WTC11 (cell line): ENCODE measurements at regions not wholly inside any gene's neighbourhood (a gene's known extent, or its start where the extent isn't known, plus 50 kb on each side); places are given as distances from the start of the nearest gene placed in this dataset.

Experiments
- CREB1 ChIP-seq: sonication (generic); formaldehyde crosslinking; IDR thresholded peaks from 2 replicates; pipeline ENCODE4 v1.8.0; 2023; ENCODE audit warnings: mild to moderate bottlenecking, missing genetic modification reagents
- CREM ChIP-seq: sonication (generic); formaldehyde crosslinking; IDR thresholded peaks from 2 replicates; pipeline ENCODE4 v1.8.1; 2022; ENCODE audit warnings: mild to moderate bottlenecking, missing genetic modification reagents, moderate library complexity
- ESRRA ChIP-seq: sonication (generic); formaldehyde crosslinking; IDR thresholded peaks from 2 replicates; pipeline ENCODE4 v1.8.1; 2022; ENCODE audit warnings: mild to moderate bottlenecking, missing genetic modification reagents, borderline replicate concordance
- FOXP1 ChIP-seq: sonication (generic); formaldehyde crosslinking; IDR thresholded peaks from 2 replicates; pipeline ENCODE4 v1.8.0; 2022; ENCODE audit warnings: missing genetic modification reagents, mild to moderate bottlenecking, moderate library complexity, borderline replicate concordance
- IRF2 ChIP-seq: sonication (generic); formaldehyde crosslinking; IDR thresholded peaks from 2 replicates; pipeline ENCODE4 v1.8.0; 2022; ENCODE audit warnings: low read depth, missing genetic modification reagents, borderline replicate concordance
- ZNF138 ChIP-seq: sonication (generic); formaldehyde crosslinking; conservative IDR thresholded peaks from 2 replicates; pipeline ENCODE4 v1.8.1; 2022; ENCODE audit warnings: mild to moderate bottlenecking, moderate library complexity, missing genetic modification reagents
- TF ChIP-seq, protein P1 (sequence below): fragments of 200-600 bp; IDR thresholded peaks from 2 replicates; pipeline ENCODE4 v1.8.0; 2022; ENCODE audit warnings: antibody characterized with exemption
- TF ChIP-seq, protein P2 (sequence below): sonication (generic); formaldehyde crosslinking; IDR thresholded peaks from 2 replicates; pipeline ENCODE4 v1.8.1; 2022; ENCODE audit warnings: mild to moderate bottlenecking, missing genetic modification reagents, moderate library complexity, borderline replicate concordance
- TF ChIP-seq, protein P3 (sequence below): sonication (generic); formaldehyde crosslinking; IDR thresholded peaks from 2 replicates; pipeline ENCODE4 v1.8.0; 2023; ENCODE audit warnings: mild to moderate bottlenecking, missing genetic modification reagents

DNA sequence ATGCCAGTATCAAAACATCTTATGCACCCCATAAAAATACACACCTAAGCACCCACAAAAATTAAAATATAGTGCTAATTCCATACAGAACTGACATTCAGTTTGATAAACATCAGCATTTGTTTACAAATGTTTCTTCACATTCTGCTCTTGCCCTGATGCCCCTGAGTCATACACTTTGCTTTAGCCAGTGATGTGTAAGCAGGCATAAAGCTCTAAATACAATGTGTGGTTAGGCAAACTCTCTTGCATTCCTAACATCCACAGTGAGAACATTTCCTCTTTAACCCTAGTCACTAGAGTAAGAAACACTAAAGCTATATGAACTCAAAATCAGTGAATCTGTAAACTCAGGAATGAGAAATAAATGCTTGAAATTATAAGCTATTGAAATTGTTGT, 1060.7 kb downstream of the FAM181B start:
- TF ChIP-seq, protein P1, sequence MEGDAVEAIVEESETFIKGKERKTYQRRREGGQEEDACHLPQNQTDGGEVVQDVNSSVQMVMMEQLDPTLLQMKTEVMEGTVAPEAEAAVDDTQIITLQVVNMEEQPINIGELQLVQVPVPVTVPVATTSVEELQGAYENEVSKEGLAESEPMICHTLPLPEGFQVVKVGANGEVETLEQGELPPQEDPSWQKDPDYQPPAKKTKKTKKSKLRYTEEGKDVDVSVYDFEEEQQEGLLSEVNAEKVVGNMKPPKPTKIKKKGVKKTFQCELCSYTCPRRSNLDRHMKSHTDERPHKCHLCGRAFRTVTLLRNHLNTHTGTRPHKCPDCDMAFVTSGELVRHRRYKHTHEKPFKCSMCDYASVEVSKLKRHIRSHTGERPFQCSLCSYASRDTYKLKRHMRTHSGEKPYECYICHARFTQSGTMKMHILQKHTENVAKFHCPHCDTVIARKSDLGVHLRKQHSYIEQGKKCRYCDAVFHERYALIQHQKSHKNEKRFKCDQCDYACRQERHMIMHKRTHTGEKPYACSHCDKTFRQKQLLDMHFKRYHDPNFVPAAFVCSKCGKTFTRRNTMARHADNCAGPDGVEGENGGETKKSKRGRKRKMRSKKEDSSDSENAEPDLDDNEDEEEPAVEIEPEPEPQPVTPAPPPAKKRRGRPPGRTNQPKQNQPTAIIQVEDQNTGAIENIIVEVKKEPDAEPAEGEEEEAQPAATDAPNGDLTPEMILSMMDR, result no peak
- no peak for TF ChIP-seq CREB1 (CRISPR knock-in tag)
- TF ChIP-seq FOXP1, result no peak
- TF ChIP-seq, protein P2, sequence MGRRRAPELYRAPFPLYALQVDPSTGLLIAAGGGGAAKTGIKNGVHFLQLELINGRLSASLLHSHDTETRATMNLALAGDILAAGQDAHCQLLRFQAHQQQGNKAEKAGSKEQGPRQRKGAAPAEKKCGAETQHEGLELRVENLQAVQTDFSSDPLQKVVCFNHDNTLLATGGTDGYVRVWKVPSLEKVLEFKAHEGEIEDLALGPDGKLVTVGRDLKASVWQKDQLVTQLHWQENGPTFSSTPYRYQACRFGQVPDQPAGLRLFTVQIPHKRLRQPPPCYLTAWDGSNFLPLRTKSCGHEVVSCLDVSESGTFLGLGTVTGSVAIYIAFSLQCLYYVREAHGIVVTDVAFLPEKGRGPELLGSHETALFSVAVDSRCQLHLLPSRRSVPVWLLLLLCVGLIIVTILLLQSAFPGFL (CRISPR knock-in tag), result no peak
- TF ChIP-seq ZNF138 (CRISPR knock-in tag), result no peak
- no peak for TF ChIP-seq ESRRA (CRISPR knock-in tag)
- TF ChIP-seq, protein P3, sequence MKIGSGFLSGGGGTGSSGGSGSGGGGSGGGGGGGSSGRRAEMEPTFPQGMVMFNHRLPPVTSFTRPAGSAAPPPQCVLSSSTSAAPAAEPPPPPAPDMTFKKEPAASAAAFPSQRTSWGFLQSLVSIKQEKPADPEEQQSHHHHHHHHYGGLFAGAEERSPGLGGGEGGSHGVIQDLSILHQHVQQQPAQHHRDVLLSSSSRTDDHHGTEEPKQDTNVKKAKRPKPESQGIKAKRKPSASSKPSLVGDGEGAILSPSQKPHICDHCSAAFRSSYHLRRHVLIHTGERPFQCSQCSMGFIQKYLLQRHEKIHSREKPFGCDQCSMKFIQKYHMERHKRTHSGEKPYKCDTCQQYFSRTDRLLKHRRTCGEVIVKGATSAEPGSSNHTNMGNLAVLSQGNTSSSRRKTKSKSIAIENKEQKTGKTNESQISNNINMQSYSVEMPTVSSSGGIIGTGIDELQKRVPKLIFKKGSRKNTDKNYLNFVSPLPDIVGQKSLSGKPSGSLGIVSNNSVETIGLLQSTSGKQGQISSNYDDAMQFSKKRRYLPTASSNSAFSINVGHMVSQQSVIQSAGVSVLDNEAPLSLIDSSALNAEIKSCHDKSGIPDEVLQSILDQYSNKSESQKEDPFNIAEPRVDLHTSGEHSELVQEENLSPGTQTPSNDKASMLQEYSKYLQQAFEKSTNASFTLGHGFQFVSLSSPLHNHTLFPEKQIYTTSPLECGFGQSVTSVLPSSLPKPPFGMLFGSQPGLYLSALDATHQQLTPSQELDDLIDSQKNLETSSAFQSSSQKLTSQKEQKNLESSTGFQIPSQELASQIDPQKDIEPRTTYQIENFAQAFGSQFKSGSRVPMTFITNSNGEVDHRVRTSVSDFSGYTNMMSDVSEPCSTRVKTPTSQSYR, result no peak
- TF ChIP-seq CREM, result no peak
- no peak for TF ChIP-seq IRF2
